Psoas muscle (tissue), 7 donors: ENCODE measurements at regions not wholly inside any gene's neighbourhood (a gene's known extent, or its start where the extent isn't known, plus 50 kb on each side); places are given as distances from the start of the nearest gene placed in this dataset.

Experiments
- ATAC-seq, 4 donors: fragments of 200-7000 bp; cut with Tn5 transposase; one replicate each; pipeline ENCODE4 v1.9.1; 2020; ENCODE audit warnings: moderate library complexity in 3 of 4, mild to moderate bottlenecking in 2 of 4
- DNase-seq, 2 donors: peaks; one replicate each; pipeline ENCODE4 v3.0.0-alpha.2; 2020
- H3K27ac ChIP-seq: fragments of 200-600 bp; one replicate; pipeline ENCODE4 v1.8.0; 2022
- H3K27me3 ChIP-seq, 3 donors: fragments of 200-600 bp in 1 of 3; one replicate each; pipeline versions ENCODE4 v1.6.1 to v1.8.0; 2013 to 2022; ENCODE audit warnings: low read length in 2 of 3, mild to moderate bottlenecking in 2 of 3, moderate library complexity in 1 of 3; ENCODE audit not compliant: insufficient read depth in 3 of 3
- H3K36me3 ChIP-seq, 2 donors: fragments of 200-600 bp in 1 of 2; one replicate each; pipeline versions ENCODE4 v1.6.1 to v1.8.0; 2013 to 2022; ENCODE audit warnings: low read depth in 1 of 2, mild to moderate bottlenecking in 1 of 2, moderate library complexity in 1 of 2; ENCODE audit not compliant: insufficient read depth in 1 of 2
- H3K4me1 ChIP-seq: fragments of 200-600 bp; one replicate; pipeline ENCODE4 v1.8.0; 2022
- H3K4me3 ChIP-seq: fragments of 200-600 bp; one replicate; pipeline ENCODE4 v1.8.0; 2022; ENCODE audit warnings: mild to moderate bottlenecking
- H3K9me3 ChIP-seq: fragments of 200-600 bp; one replicate; pipeline ENCODE4 v1.8.0; 2022
- WGBS, 3 donors: extraction: QIAGEN DNeasy Blood & Tissue Kit; methylation state at CpG; one replicate each; pipeline versions ENCODE4 v1.1.6 to v1.1.7; 2013; 5-methylcytosine and 5-hydroxymethylcytosine counted together
- intact Hi-C, 2 donors: fragments of 100-400 bp; cut with DNase I; formaldehyde crosslinking; loops; one replicate each; pipeline versions ENCODE4 v1.11.0 to v1.14.2; 2022
- TF ChIP-seq, protein P1 (sequence below): fragments of 200-600 bp; IDR thresholded peaks from one replicate; pipeline ENCODE4 v1.8.0; 2022; ENCODE audit warnings: antibody characterized with exemption
- donor health status: healthy with polysubstance abuse.
- donor health status: DM: no; HTN: no; CAD: no; lungs with moderate emphysema.
- donor health status: Bipolar disorder and iron deficiency.
- donor health status: healthy.
- donor health status: DM: yes; HTN: yes; CAD: no.
- donor health status: DM: no; HTN: no; CAD: no.
- donor health status: DM: yes; HTN: yes; CAD: no.

DNA sequence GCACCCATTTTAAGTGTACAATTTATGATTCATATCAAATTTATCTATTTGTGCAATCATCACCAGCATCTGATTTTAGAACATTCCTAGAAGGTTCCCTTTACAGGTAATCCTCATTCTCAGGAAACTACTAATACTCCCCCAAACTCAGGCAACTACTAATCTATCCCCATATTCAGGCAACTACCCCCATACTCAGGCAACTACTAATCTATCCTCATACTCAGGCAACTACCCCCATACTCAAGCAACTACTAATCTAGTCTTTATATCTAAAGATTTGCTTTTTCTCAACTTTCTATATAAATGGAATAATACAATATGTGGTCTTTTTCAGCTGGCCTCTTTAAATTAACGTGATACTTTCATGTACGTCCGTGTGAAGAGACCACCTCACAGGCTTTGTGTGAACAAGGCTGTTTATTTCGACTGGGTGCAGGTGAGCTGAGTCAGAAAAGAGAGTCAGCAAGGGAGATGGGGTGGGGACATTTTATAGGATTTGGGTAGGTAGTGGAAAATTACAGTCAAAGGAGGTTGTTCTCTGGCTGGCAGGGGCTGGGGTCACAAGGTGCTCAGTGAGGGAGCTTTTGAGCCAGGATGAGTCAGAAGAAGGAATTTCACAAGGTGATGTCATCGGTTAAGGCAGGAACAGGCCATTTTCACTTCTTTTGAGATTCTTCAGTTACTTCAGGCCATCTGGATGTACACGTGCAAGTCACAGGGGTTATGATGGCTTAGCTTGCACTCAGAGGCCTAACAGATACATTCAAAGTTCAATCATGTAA lies 1444.5 kb upstream of the CADM2 start:
- TF ChIP-seq, protein P1, sequence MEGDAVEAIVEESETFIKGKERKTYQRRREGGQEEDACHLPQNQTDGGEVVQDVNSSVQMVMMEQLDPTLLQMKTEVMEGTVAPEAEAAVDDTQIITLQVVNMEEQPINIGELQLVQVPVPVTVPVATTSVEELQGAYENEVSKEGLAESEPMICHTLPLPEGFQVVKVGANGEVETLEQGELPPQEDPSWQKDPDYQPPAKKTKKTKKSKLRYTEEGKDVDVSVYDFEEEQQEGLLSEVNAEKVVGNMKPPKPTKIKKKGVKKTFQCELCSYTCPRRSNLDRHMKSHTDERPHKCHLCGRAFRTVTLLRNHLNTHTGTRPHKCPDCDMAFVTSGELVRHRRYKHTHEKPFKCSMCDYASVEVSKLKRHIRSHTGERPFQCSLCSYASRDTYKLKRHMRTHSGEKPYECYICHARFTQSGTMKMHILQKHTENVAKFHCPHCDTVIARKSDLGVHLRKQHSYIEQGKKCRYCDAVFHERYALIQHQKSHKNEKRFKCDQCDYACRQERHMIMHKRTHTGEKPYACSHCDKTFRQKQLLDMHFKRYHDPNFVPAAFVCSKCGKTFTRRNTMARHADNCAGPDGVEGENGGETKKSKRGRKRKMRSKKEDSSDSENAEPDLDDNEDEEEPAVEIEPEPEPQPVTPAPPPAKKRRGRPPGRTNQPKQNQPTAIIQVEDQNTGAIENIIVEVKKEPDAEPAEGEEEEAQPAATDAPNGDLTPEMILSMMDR: no peak
- ATAC-seq: no peak
- DNase-seq: no peak
- 86 to 88% (median 87%) methylated on average over 6 of the region's 6 CpGs for WGBS, 3 donors
- Histone ChIP-seq H3K27ac (no peak overlapping the region), H3K27me3 (no peaks in the 10 kb centered on the region), H3K9me3 (no peaks in the 10 kb centered on the region), H3K4me1 (no peaks in the 10 kb centered on the region), H3K4me3 (no peak overlapping the region), H3K36me3 (no peaks in the 10 kb centered on the region)
- intact Hi-C loops: no loop called here

DNA sequence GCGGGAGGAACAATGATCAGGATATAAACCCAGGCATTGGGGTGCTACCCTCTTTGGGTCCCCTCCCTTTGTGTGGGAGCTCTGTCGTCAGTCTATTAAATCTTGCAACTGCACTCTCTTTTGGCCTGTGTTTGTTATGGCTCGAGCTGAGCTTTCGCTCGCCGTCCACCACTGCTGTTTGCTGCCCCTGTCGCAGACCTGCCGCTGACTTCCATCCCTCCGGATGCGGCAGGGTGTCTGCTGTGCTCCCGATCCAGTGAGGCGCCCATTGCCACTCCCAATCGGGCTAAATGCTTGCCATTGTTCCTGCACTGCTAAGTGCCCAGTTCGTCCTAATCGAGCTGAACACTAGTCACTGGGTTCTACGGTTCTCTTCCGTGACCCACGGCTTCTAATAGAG lies 1443.7 kb upstream of the CADM2 start:
- 94 to 99% (median 96%) methylated on average over 18 of the region's 18 CpGs for WGBS, 3 donors
- Histone ChIP-seq H3K27ac (no peak overlapping the region), H3K9me3 (no peaks in the 10 kb centered on the region), H3K36me3 (no peaks in the 10 kb centered on the region), H3K4me3 (no peak overlapping the region), H3K4me1 (no peaks in the 10 kb centered on the region), H3K27me3 (no peaks in the 10 kb centered on the region)
- no peak for ATAC-seq
- TF ChIP-seq, protein P1: no peak
- no peak for DNase-seq
- intact Hi-C loops: no loop called here

DNA sequence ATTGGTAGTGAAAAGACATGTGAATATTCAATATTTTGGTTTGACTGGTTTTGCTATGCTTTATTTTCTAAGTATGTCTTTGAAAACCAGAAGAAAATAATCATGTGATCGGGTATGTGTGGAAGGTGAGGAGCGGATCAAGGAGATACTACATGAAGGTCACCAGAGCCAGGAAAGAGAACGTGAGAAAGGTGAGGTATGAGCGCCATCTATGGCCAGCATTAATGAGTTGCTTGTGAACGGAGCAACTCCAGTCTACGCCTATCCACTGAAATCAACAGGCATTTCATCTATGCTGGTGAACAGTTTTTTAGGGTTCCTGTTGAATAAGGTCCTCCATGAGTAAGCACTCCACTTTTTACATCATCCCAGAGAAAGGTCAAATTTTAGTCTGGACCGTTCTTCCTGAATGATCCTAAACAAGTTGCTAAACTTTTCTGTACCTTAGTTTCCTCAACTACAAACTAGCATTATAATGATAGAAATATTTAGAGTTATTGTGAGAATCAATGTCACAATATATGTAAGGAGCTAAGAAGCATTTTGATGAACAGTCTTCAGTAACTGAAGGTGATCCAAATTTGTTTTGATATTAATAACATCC lies 1435.2 kb upstream of the CADM2 start:
- Histone ChIP-seq H3K4me3 (no peak overlapping the region), H3K36me3 (no peaks in the 10 kb centered on the region), H3K27me3 (no peaks in the 10 kb centered on the region), H3K9me3 (no peaks in the 10 kb centered on the region), H3K4me1 (no peaks in the 10 kb centered on the region), H3K27ac (no peak overlapping the region)
- ATAC-seq (peak in 3 of 4 donors; percentile 57 to 73 (median 73)), DNase-seq (no peak)
- intact Hi-C loops: no loop called here
- TF ChIP-seq, protein P1: peak; percentile 43
- WGBS, 3 donors: 36 to 46% (median 42%) methylated on average over 7 of the region's 7 CpGs

DNA sequence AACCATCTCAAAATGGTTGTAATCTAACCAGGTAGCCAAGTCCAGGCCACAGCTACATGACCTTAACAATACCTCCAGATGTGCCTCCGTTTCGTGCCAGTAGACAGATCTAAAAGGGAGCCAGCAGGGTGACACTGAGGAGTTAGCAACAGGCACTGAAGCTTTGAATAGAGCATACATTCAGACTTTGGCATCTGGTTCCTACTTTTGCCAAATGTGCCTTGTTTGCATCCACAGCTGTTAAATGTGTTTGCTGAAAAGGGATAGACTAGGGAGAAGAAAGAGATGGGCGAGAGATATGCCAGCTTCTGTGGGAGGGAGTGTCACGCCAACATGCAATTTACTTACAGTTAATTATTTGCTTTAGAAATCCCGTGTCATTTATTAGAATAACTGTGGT lies 1433.9 kb upstream of the CADM2 start:
- ATAC-seq: no peak

More for the DNA sequence above, 1433.9 kb upstream of the CADM2 start:
- H3K4me1 ChIP-seq: no peaks in the 10 kb centered on the region
- intact Hi-C loops: no loop called here
- TF ChIP-seq, protein P1: no peak
- no peak overlapping the region for H3K4me3 ChIP-seq
- H3K27ac ChIP-seq: no peak overlapping the region
- H3K27me3 ChIP-seq: no peaks in the 10 kb centered on the region
- H3K9me3 ChIP-seq: no peaks in the 10 kb centered on the region
- no peaks in the 10 kb centered on the region for H3K36me3 ChIP-seq
- DNase-seq: no peak
- 39 to 52% (median 39%) methylated on average over 5 of the region's 5 CpGs for WGBS, 3 donors
